Skin epidermis (tissue), 12 donors: ENCODE measurements at regions not wholly inside any gene's neighbourhood (a gene's known extent, or its start where the extent isn't known, plus 50 kb on each side); places are given as distances from the start of the nearest gene placed in this dataset.
"Not testable (repeated sequence)": the region's sequence is repeated elsewhere in the genome, so short reads cannot be mapped to it uniquely, and the experiment has no call there.

ENCODE experiments used
- H3K27ac ChIP-seq, 21 experiments: fragments of 200-600 bp; sonication (generic) in 11 of 21; one replicate each; pipeline ENCODE4 v1.5.0; 2020; ENCODE audit warnings: mild to moderate bottlenecking in 3 of 21, inconsistent platforms in 2 of 21, moderate library complexity in 2 of 21
- H3K4me3 ChIP-seq, 7 experiments: fragments of 200-600 bp; sonication (generic) in 2 of 7; one replicate each; pipeline ENCODE4 v1.5.0; 2020; ENCODE audit warnings: inconsistent platforms in 2 of 7, mild to moderate bottlenecking in 2 of 7, moderate library complexity in 1 of 7

GRCh38 chr17:63165400-63165799, 199.4 kb downstream of the TANC2 start:
- H3K4me3 ChIP-seq = no peak overlapping the region
- no peak overlapping the region for H3K27ac ChIP-seq

GRCh38 chr17:63170795-63171194, 204.8 kb downstream of the TANC2 start:
- Histone ChIP-seq H3K4me3 (no peak overlapping the region), H3K27ac (no peak overlapping the region)

DNA sequence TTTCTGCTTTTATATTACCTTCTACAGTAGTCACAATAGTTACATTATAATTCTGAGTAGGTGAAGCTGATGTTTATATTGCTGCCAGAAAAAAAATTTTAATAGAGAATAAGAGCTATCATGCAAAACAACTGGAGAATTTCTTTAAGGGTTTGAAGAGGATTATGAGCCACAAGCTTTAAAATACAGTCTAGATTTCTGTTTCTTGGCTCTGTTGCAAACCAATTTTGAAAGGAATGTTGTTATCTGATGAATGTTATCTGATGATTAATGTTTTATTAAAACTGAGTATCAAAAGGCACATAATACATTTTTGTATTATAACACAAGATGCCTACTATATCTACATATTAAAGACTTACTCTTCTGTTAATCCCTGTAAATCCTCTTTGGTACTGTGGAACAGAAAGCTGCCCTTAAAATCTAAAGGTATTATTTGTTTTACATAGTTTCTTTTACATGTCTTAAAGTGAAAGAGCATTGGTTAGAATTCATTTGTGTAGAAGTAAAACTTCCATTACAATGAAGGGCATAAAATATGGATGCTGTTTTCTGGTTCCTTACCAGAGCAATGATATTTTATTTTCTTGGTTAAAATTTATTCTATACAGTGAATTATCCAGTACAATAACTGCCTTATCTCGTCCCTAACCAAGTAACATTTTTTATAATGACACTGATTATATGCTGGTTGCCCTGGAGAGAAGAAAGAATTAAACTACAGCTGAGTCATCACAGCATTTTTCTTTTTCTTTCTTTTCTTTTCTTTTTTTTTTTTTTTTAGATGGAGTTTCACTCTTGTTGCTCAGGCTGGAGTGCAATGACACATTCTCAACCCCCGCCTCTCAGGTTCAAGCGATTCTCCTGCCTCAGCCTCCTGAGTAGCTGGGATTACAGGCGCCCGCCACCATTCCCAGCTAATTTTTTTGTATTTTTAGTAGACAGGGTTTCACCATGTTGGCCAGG, 205.7 kb downstream of the TANC2 start:
- H3K4me3 ChIP-seq = no peak overlapping the region
- no peak overlapping the region for H3K27ac ChIP-seq

DNA sequence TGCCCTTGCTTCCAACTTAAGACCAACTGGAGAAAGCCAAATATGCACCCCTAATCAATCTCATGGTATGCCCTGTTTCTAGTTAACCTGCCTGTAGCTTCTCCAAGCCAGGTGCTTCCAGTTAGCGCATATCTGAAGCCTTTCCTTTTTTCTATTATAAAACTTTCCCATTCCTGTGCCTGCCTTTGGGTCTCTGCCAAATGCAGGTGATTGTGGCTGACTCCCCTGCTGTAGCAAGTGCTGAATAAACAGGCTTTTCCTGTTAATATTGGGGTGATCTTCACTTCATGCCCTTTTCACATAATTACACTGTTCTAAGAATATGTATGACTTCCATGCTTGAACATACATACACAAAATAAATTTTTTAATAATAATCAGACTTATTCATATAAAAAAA, 207.4 kb downstream of the TANC2 start:
- Histone ChIP-seq H3K4me3 (no peak overlapping the region), H3K27ac (no peak overlapping the region)

GRCh38 chr17:63173903-63174302, 207.9 kb downstream of the TANC2 start:
- no peak overlapping the region for H3K27ac ChIP-seq
- H3K4me3 ChIP-seq = no peak overlapping the region

DNA sequence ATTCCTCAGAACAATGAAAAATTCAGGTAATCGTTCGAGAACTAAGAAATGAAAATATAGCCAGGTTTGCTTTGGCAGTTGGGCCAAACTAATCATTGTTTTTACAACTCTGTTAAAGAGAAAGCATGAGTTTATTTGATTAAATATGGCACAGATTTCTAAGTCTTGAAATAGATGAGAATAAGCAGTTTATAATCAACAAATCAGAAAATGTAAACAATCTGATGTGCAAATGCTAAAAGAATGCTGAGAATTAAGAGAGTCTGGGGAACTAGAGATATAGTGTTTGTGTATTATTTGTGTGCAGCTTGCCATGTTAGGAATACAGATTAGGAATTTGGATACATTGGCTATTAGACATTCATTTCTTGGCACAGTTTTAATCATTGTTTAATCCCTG, 212.5 kb downstream of the TANC2 start:
- no peak overlapping the region for H3K27ac ChIP-seq

GRCh38 chr17:63181856-63182255, 215.8 kb downstream of the TANC2 start:
- Histone ChIP-seq H3K27ac (no peak overlapping the region), H3K4me3 (no peak overlapping the region)

More for the DNA sequence above, 212.5 kb downstream of the TANC2 start:
- H3K4me3 ChIP-seq = no peak overlapping the region

- no peak overlapping the region for H3K4me3 ChIP-seq
- H3K27ac ChIP-seq = no peak overlapping the region
Observed at GRCh38 chr17:63185420-63185819, 219.4 kb downstream of the TANC2 start.

GRCh38 chr17:63189082-63189481, 223.0 kb downstream of the TANC2 start:
- Histone ChIP-seq H3K4me3 (no peak overlapping the region), H3K27ac (no peak overlapping the region)

GRCh38 chr17:63189930-63190329, 223.9 kb downstream of the TANC2 start:
- H3K27ac ChIP-seq = no peak overlapping the region
- no peak overlapping the region for H3K4me3 ChIP-seq

- peak overlapping the region in 1 of 21 experiments; percentile 39 for H3K27ac ChIP-seq
- H3K4me3 ChIP-seq = no peak overlapping the region
Observed at GRCh38 chr17:63190821-63191370, 224.9 kb downstream of the TANC2 start.

DNA sequence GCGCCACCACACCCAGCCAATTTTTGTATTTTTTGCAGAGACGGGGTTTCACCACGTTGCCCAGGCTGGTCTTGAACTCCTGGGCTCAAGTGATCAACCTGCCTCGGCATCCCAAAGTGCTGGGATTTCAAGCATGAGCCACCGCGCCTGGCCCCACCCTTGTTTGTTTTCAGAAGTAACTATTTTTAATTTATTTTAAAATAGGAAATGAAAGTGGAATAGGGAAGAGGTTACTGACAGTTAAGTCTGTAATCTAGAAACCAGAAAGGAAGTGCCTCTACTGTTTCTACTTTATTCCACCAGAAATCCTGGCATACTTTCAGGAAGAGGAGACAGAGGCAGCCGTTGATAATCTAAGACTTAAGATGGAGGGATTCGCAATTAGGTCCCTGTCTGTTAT, 225.6 kb downstream of the TANC2 start:
- Histone ChIP-seq H3K4me3 (no peak overlapping the region), H3K27ac (peak overlapping the region in 1 of 21 experiments; percentile 33)

DNA sequence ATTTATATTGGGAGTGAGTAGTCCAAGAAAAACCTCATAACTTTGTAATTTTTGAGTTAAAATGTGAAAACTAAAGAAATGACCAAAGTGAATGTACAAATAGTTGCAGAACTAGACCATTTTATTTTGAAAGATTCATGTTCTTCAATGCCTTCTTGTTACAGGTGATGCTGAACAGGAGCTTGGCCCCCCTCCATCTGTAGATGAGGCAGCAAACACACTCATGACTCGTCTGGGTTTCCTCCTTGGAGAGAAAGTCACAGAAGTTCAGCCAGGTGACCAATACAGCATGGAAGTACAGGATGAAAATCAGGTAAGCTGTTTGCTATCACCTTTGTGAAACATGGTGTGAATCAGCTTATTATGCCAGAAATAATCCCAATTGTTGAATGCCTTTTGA, 227.8 kb downstream of the TANC2 start:
- Histone ChIP-seq H3K27ac (no peak overlapping the region), H3K4me3 (no peak overlapping the region)

DNA sequence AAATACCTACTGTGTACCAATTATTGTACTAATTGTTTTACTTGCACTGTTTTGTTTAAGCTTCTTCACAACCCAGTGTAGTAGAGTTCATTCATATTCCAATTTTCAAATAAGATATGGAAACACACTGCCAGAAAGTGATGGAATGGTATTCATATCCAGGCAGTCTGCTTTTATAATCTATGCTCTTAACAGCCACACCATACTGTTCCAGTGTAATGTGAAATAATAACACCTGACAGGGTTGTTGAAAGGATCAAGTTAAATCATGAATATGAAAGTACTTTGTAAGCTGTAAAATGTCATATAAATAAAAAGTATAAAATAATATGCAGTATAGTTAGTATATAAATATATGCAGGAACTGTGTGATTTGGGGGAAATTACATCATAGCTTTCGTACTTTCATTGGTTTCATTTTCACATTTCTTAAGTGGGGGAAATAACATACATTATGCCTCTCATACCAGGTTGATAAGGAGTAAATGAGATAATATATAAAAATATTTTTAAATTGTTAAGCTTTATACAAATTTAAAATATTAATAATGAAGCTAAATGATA, 230.8 kb downstream of the TANC2 start:
- Histone ChIP-seq H3K4me3 (no peak overlapping the region), H3K27ac (no peak overlapping the region)

DNA sequence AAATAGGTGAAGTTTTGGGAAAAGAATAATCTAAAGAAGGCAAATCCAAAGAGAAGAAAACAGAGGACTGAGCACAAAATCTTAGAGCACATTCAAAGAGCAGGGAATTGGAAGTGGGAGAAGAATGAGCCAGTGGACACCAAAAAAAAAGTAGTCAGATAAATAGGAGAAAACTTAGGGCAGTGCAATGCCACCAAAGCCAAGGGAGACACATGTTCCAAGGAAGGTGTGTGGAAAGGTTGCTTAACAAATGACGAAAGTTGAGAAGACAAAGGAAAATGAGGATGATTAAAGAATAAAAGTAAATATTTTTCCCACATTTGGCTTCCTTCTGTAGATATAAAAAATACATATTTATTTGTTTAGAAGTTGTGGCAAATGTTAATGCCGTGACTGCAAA, 237.6 kb downstream of the TANC2 start:
- H3K4me3 ChIP-seq = no peak overlapping the region

GRCh38 chr17:63221939-63222338, 224.2 kb downstream of the CYB561 start:
- no peak overlapping the region for H3K4me3 ChIP-seq

More for the DNA sequence above, 237.6 kb downstream of the TANC2 start:
- H3K27ac ChIP-seq = no peak overlapping the region

GRCh38 chr17:63222655-63223054, 223.5 kb downstream of the CYB561 start:
- H3K4me3 ChIP-seq = no peak overlapping the region
- H3K27ac ChIP-seq = no peak overlapping the region

More at GRCh38 chr17:63221939-63222338, 224.2 kb downstream of the CYB561 start:
- peak overlapping the region in 1 of 21 experiments; percentile 34 for H3K27ac ChIP-seq

DNA sequence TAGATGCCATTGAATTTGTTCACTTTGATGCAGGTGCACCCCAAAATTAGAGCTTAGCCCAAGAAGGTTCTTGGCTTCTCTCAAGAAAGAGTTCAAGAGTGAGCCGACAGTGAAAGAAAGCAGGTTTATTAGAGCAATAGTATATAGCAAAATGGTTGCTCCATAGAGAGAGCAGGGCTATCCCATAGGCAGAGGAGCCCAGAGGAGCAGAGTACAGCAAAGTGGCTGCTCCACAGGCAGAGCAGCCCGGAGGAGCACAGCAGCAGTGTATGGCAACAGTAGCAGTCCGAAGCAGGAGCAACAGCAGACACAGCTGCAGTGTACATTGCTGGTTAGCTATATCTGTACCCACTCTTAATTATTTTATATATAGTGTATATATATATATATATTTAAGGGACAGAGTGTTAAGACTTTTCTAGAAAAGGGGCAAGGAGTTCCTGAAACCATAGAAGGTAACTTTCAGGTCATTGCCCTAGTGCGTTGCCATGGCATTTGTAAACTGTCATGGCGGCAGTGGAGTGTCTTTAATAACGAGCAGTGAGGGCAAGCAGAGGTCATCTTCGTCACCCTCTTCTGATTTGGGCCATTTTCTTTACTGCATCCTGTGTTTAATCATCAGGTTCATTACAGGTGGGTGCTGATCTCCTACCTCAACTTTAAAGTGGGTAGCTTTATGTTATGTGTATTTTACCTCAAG, 222.7 kb downstream of the CYB561 start:
- H3K27ac ChIP-seq = no peak overlapping the region

GRCh38 chr17:63224644-63225043, 221.5 kb downstream of the CYB561 start:
- no peak overlapping the region for H3K4me3 ChIP-seq
- H3K27ac ChIP-seq = no peak overlapping the region

More for the DNA sequence above, 222.7 kb downstream of the CYB561 start:
- no peak overlapping the region for H3K4me3 ChIP-seq

DNA sequence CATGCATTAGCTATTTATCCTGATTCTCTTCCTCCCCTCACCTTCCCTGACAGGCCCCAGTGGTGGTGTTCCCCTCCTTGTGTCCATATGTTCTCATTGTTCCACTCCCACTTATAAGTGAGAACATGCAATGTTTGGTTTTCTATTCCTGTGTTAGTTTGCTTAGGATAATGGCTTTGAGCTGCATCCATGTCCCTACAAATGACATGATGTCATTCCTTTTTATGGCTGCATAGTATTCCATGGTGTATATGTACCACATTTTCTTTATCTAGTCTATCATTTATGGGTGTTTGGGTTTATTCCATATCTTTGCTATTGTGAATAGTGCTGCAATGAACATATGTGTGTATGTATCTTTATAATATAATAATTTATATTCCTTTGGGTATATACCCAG, 219.4 kb downstream of the CYB561 start:
- not testable (repeated sequence) for H3K27ac ChIP-seq, H3K4me3 ChIP-seq
